Urinary bladder (tissue), 3 donors: ENCODE measurements at regions not wholly inside any gene's neighbourhood (a gene's known extent, or its start where the extent isn't known, plus 50 kb on each side); places are given as distances from the start of the nearest gene placed in this dataset.
"Not testable (repeated sequence)": the region's sequence is repeated elsewhere in the genome, so short reads cannot be mapped to it uniquely, and the experiment has no call there.

Experiments used
- DNase-seq: peaks from one replicate; pipeline ENCODE4 v3.0.0-alpha.2; 2015; ENCODE audit errors: extremely low spot score
- H3K27ac ChIP-seq: one replicate; pipeline ENCODE4 v1.5.1; 2013; ENCODE audit warnings: low read depth, mild to moderate bottlenecking, moderate library complexity
- H3K36me3 ChIP-seq: one replicate; pipeline ENCODE4 v1.6.1; 2013; ENCODE audit warnings: mild to moderate bottlenecking, moderate library complexity; ENCODE audit not compliant: insufficient read depth
- H3K4me1 ChIP-seq: one replicate; pipeline ENCODE4 v1.6.1; 2013; ENCODE audit warnings: mild to moderate bottlenecking, moderate library complexity; ENCODE audit not compliant: insufficient read depth
- H3K4me3 ChIP-seq: one replicate; pipeline ENCODE4 v1.5.1; 2013; ENCODE audit warnings: low read depth, low read length
- WGBS: extraction: QIAGEN DNeasy Blood & Tissue Kit; methylation state at CpG from one replicate; pipeline ENCODE4 v1.1.7; 2013; 5-methylcytosine and 5-hydroxymethylcytosine counted together
- donor health status: healthy with polysubstance abuse.
- donor health status: healthy.

GRCh38 chr13:109257761-109258157, 528.6 kb downstream of the IRS2 start:
- not testable (repeated sequence) for H3K27ac ChIP-seq, H3K4me3 ChIP-seq, H3K36me3 ChIP-seq, DNase-seq, H3K4me1 ChIP-seq
- 93% methylated on average over 6 of the region's 6 CpGs for WGBS
